IMR-90 (cell line): ENCODE measurements at regions not wholly inside any gene's neighbourhood (a gene's known extent, or its start where the extent isn't known, plus 50 kb on each side); places are given as distances from the start of the nearest gene placed in this dataset.

Source experiments
- ATAC-seq: fragments of 200-7000 bp; cut with Tn5 transposase; 2 replicates; pipeline ENCODE4 v1.9.1; 2020; ENCODE audit warnings: low read depth, mild to moderate bottlenecking, moderate library complexity
- BruUV-seq: library from RNA; stranded (reverse); fragments of 400-500 nt; replicated peaks from 2 replicates; lab custom pipeline; 2021; lab: Mats Ljungman, UMichigan
- CTCF ChIA-PET: fragments of 300-600 bp; formaldehyde crosslinking; extraction: SDS; loops from one replicate; lab custom pipeline; 2021; ENCODE audit warnings: antibody characterized with exemption; lab: Yijun Ruan, JAX
- POLR2A ChIA-PET: fragments of 300-600 bp; sonication (Branson Sonifier 250); formaldehyde crosslinking; loops from one replicate; lab custom pipeline; 2022; ENCODE audit warnings: antibody characterized with exemption; ENCODE audit not compliant: unreplicated experiment; lab: Charles Lee
- DNase-seq: peaks from one replicate; pipeline ENCODE4 v3.0.0; 2013
- H2AFZ ChIP-seq: replicated peaks from 2 replicates; pipeline ENCODE3; 2013; ENCODE audit warnings: low read length, mild to moderate bottlenecking; ENCODE audit not compliant: poor library complexity
- H2AK5ac ChIP-seq: 2 replicates; pipeline ENCODE4 v1.6.1; 2013; ENCODE audit warnings: low read depth, low read length, inconsistent platforms
- H2AK9ac ChIP-seq: replicated peaks from 2 replicates; pipeline ENCODE3; 2013; ENCODE audit warnings: mild to moderate bottlenecking, low read depth, low read length, moderate library complexity; ENCODE audit not compliant: poor library complexity
- H2BK120ac ChIP-seq: 2 replicates; pipeline ENCODE4 v1.6.1; 2013; ENCODE audit warnings: low read depth, low read length, inconsistent platforms
- H2BK15ac ChIP-seq: 3 replicates; pipeline ENCODE4 v1.6.1; 2013; ENCODE audit warnings: low read depth, low read length, inconsistent platforms
- H2BK20ac ChIP-seq: 2 replicates; pipeline ENCODE4 v1.6.1; 2013; ENCODE audit warnings: low read depth, mild to moderate bottlenecking, inconsistent platforms, low read length, moderate library complexity
- H2BK5ac ChIP-seq: 2 replicates; pipeline ENCODE4 v1.6.1; 2013; ENCODE audit warnings: mild to moderate bottlenecking, low read depth, low read length, inconsistent platforms; ENCODE audit not compliant: poor library complexity, severe bottlenecking
- H3K14ac ChIP-seq: replicated peaks from 2 replicates; pipeline ENCODE4 v1.6.1; 2013; ENCODE audit warnings: low read depth, low read length, inconsistent platforms
- H3K18ac ChIP-seq: 2 replicates; pipeline ENCODE4 v1.6.1; 2013; ENCODE audit warnings: low read depth, low read length, control low read depth
- H3K23ac ChIP-seq: 2 replicates; pipeline ENCODE4 v1.6.1; 2013; ENCODE audit warnings: low read depth, low read length, inconsistent platforms
- H3K27ac ChIP-seq: 2 replicates; pipeline ENCODE4 v1.5.1; 2013; ENCODE audit warnings: mild to moderate bottlenecking, control low read depth, low read length; ENCODE audit not compliant: insufficient read depth
- H3K27me3 ChIP-seq: 2 replicates; pipeline ENCODE4 v1.6.1; 2013; ENCODE audit warnings: low read length; ENCODE audit not compliant: control insufficient read depth, insufficient read depth
- H3K36me3 ChIP-seq: 2 replicates; pipeline ENCODE4 v1.6.1; 2013; ENCODE audit warnings: low read length, mixed read lengths; ENCODE audit not compliant: control insufficient read depth, insufficient read depth
- H3K4ac ChIP-seq: 2 replicates; pipeline ENCODE4 v1.6.1; 2013; ENCODE audit warnings: low read depth, low read length, inconsistent platforms
- H3K4me1 ChIP-seq: 2 replicates; pipeline ENCODE4 v1.6.1; 2013; ENCODE audit warnings: low read length, mixed read lengths; ENCODE audit not compliant: control insufficient read depth, insufficient read depth
- H3K4me2 ChIP-seq: 2 replicates; pipeline ENCODE4 v1.6.1; 2013; ENCODE audit warnings: low read depth, mild to moderate bottlenecking, control low read depth, low read length, moderate library complexity
- H3K4me3 ChIP-seq: 2 replicates; pipeline ENCODE4 v1.5.1; 2013; ENCODE audit warnings: low read depth, mild to moderate bottlenecking, control low read depth, low read length, moderate library complexity; ENCODE audit not compliant: insufficient read depth
- H3K56ac ChIP-seq: 2 replicates; pipeline ENCODE4 v1.6.1; 2013; ENCODE audit warnings: low read length, inconsistent platforms; ENCODE audit not compliant: insufficient read depth; ENCODE audit errors: extremely low read depth
- H3K79me1 ChIP-seq, 2 experiments: 2 replicates each; pipeline ENCODE4 v1.6.1; 2013; ENCODE audit warnings: low read length in 2 of 2, inconsistent platforms in 1 of 2, low read depth in 1 of 2
- H3K9ac ChIP-seq: 2 replicates; pipeline ENCODE4 v1.6.1; 2013; ENCODE audit warnings: low read depth, low read length, control low read depth
- H3K9me1 ChIP-seq: 2 replicates; pipeline ENCODE4 v1.6.1; 2013; ENCODE audit warnings: low read length, inconsistent platforms; ENCODE audit not compliant: insufficient read depth
- H3K9me3 ChIP-seq: 2 replicates; pipeline ENCODE4 v1.6.1; 2013; ENCODE audit warnings: low read length; ENCODE audit not compliant: control insufficient read depth, insufficient read depth
- H4K20me1 ChIP-seq: 2 replicates; pipeline ENCODE4 v1.6.1; 2013; ENCODE audit warnings: low read length, inconsistent platforms; ENCODE audit not compliant: insufficient read depth
- H4K5ac ChIP-seq: 2 replicates; pipeline ENCODE4 v1.6.1; 2013; ENCODE audit warnings: mild to moderate bottlenecking, low read depth, low read length, control low read depth
- H4K8ac ChIP-seq, 2 experiments: 2 replicates each; pipeline ENCODE4 v1.6.1; 2013; ENCODE audit warnings: low read depth in 2 of 2, low read length in 2 of 2, control low read depth in 1 of 2, inconsistent platforms in 1 of 2
- H4K91ac ChIP-seq: 2 replicates; pipeline ENCODE4 v1.6.1; 2013; ENCODE audit warnings: low read depth, low read length, inconsistent platforms; ENCODE audit not compliant: insufficient read depth
- MAFK ChIP-seq: IDR thresholded peaks from 2 replicates; pipeline ENCODE4 v1.6.1; 2012; ENCODE audit warnings: low read depth, low read length, improper control_type of control experiment
- MAZ ChIP-seq: IDR thresholded peaks from 2 replicates; pipeline ENCODE4 v1.6.1; 2012; ENCODE audit warnings: low read depth, mild to moderate bottlenecking, low read length, improper control_type of control experiment, moderate library complexity, borderline replicate concordance
- RCOR1 ChIP-seq: IDR thresholded peaks from 2 replicates; pipeline ENCODE4 v1.6.1; 2012; ENCODE audit warnings: mild to moderate bottlenecking, low read length, improper control_type of control experiment; ENCODE audit not compliant: insufficient replicate concordance
- WGBS, 2 experiments: methylation state at CpG; one replicate each; pipeline versions ENCODE4 v1.1.5 to v1.1.7; 2013; ENCODE audit warnings: missing lambda C conversion rate in 2 of 2; ENCODE audit not compliant: insufficient read length in 1 of 2; ENCODE audit errors: extremely low coverage in 2 of 2; 5-methylcytosine and 5-hydroxymethylcytosine counted together
- dilution Hi-C: fragments of 300-500 bp; cut with HindIII; formaldehyde crosslinking; loops from one replicate; pipeline ENCODE4 v1.14.3; 2018; ENCODE audit warnings: low sequenced_read_pairs; ENCODE audit not compliant: unreplicated experiment
- in situ Hi-C: fragments of 300-500 bp; cut with MboI; formaldehyde crosslinking; loops from 3 replicates; pipeline ENCODE4 v1.14.3; 2019; ENCODE audit warnings: low sequenced_read_pairs, inconsistent platforms, mixed read lengths
- intact Hi-C: fragments of 100-400 bp; cut with micrococcal nuclease; formaldehyde crosslinking; loops from 2 replicates; pipeline ENCODE4 v1.10.0; 2022
- TF ChIP-seq, protein P1 (sequence below): conservative IDR thresholded peaks from 2 replicates; pipeline ENCODE4 v1.5.1; 2012; ENCODE audit warnings: mild to moderate bottlenecking, low read depth, low read length, improper control_type of control experiment

DNA sequence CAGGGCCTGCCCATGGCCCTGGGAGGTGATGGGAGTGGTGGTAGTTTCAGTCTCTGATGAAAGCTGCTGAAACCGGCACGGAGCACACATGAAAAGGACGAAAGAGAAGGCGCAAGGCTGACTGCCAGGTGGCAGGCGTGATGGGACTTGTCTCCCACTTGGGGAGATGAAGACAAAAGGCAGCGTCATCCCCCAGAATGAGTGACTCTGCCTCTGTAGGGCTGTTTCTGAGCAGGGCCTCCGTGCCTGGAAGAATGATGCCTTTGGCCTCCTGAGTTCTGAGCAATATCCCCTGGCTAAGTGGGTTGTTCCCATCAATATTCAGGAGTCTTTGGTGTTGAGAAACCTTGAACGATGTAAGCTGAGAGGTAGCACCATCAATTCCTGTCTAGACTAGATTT, 237.8 kb downstream of the OPA1 start:
- Histone ChIP-seq H2BK15ac (no peak overlapping the region), H3K18ac (no peak overlapping the region), H3K56ac (no peak overlapping the region), H3K4me3 (no peak overlapping the region), H2BK20ac (no peak overlapping the region), H3K9me3 (no peaks in the 10 kb centered on the region), H3K4me1 (no peaks in the 10 kb centered on the region), H4K20me1 (no peaks in the 10 kb centered on the region), H4K8ac (no peak overlapping the region), H4K5ac (no peak overlapping the region), H3K27ac (no peak overlapping the region), H2AK9ac (no peak overlapping the region), H3K9me1 (no peaks in the 10 kb centered on the region), H3K79me1 (no peaks in the 10 kb centered on the region), H4K91ac (no peak overlapping the region), H2BK5ac (no peak overlapping the region), H3K14ac (no peak overlapping the region), H2BK120ac (no peak overlapping the region), H3K23ac (no peak overlapping the region), H2AK5ac (no peak overlapping the region), H2AFZ (no peak overlapping the region), H3K4me2 (no peak overlapping the region), H3K27me3 (peaks cover 23% of the 10 kb centered on the region), H3K36me3 (no peaks in the 10 kb centered on the region), H3K4ac (no peak overlapping the region), H3K9ac (no peak overlapping the region)
- ChIA-PET POLR2A (no interaction called here), CTCF (no interaction called here)
- in situ Hi-C loops (no loop called here), intact Hi-C loops (no loop called here), dilution Hi-C loops (no loop called here)
- 73% methylated on average over 3 of the region's 8 CpGs; no CpG with 5 or more reads in 1 of the 2 experiments for WGBS, 2 experiments
- no peak for DNase-seq
- TF ChIP-seq, protein P1, sequence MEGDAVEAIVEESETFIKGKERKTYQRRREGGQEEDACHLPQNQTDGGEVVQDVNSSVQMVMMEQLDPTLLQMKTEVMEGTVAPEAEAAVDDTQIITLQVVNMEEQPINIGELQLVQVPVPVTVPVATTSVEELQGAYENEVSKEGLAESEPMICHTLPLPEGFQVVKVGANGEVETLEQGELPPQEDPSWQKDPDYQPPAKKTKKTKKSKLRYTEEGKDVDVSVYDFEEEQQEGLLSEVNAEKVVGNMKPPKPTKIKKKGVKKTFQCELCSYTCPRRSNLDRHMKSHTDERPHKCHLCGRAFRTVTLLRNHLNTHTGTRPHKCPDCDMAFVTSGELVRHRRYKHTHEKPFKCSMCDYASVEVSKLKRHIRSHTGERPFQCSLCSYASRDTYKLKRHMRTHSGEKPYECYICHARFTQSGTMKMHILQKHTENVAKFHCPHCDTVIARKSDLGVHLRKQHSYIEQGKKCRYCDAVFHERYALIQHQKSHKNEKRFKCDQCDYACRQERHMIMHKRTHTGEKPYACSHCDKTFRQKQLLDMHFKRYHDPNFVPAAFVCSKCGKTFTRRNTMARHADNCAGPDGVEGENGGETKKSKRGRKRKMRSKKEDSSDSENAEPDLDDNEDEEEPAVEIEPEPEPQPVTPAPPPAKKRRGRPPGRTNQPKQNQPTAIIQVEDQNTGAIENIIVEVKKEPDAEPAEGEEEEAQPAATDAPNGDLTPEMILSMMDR, result no peak
- TF ChIP-seq MAFK (no peak), MAZ (no peak), RCOR1 (no peak)
- BruUV-seq, result no TSS peak
- ATAC-seq, result no peak
